ENCODE measurements at regions not wholly inside any gene's neighbourhood (a gene's known extent, or its start where the extent isn't known, plus 50 kb on each side); places are given as distances from the start of the nearest gene placed in this dataset.
"Not testable (repeated sequence)": the region's sequence is repeated elsewhere in the genome, so short reads cannot be mapped to it uniquely, and the experiment has no call there.

DNA sequence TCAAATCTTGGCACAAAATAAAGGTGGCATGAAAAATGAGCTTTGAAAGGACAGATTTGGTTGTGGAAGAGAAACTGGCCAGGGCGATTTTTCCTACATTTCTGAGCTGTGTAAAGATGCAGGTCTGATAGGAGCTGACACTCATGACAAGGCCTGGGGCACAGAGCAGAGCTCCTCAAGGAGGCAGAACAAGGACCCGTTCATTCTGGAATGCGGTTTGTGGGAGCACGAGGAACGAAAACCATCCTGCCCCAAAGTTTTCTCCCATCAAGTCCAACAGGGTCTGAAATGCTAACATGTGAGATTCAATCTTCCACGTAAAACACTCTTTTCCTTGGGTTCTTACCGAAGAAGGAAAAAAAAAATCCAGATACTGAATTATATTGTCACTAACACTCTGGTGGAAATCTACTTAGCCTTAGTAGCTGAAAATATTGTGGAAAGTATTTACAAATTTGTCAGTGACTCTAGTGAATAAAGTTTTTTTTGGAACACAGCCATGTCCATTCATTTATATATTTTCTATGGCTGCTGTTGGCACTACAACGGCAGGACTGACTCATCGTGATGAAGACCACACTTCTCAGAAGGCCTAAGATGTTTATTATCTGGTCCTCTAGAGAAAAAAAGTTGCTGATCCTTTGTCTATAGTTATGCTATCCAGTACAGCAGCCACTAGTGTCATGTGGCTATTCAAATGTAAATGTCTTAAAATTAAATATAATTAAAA is 215.7 kb downstream of the BAMBI start:
- H3K36me3 ChIP-seq (ENCODE audit: insufficient read depth): no peaks in the 10 kb centered on the region
- WGBS: 57% methylated on average over 9 of the region's 9 CpGs
- H3K4me3 ChIP-seq (ENCODE audit: low read depth, low read length): no peak overlapping the region
- no peaks in the 10 kb centered on the region for H3K4me1 ChIP-seq (ENCODE audit: insufficient read depth)
- no peak overlapping the region for H3K27ac ChIP-seq (ENCODE audit: low read depth)
- DNase-seq (ENCODE audit: extremely low spot score): no peak

- no peaks in the 10 kb centered on the region for H3K36me3 ChIP-seq (ENCODE audit: insufficient read depth)
- H3K27ac ChIP-seq (ENCODE audit: low read depth): no peak overlapping the region
- 76% methylated on average over 5 of the region's 5 CpGs for WGBS
- DNase-seq (ENCODE audit: extremely low spot score): no peak
- H3K4me3 ChIP-seq (ENCODE audit: low read depth, low read length): no peak overlapping the region
- H3K4me1 ChIP-seq (ENCODE audit: insufficient read depth): no peaks in the 10 kb centered on the region
Observed at GRCh38 chr10:28894146-28894545, 216.8 kb downstream of the BAMBI start.

DNA sequence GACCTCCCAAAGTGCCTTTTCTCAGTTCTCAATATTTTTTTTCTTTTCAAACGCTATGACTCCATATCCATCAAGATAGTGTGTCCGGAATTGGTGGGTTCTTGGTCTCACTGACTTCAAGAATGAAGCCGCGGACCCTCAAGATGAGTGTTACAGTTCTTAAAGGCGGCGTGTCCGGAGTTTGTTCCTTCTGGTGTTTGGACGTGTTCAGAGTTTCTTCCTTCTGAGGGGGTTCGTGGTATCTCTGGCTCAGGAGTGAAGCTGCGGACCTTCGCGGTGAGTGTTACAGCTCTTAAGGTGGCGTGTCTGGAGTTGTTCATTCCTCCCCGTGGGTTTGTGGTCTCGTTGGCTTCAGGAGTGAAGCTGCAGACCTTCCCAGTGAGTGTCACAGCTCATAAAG is 218.3 kb downstream of the BAMBI start:
- not testable (repeated sequence) for H3K4me3 ChIP-seq (ENCODE audit: low read depth, low read length); H3K27ac ChIP-seq (ENCODE audit: low read depth); H3K4me1 ChIP-seq (ENCODE audit: insufficient read depth); H3K36me3 ChIP-seq (ENCODE audit: insufficient read depth); DNase-seq (ENCODE audit: extremely low spot score)
- 90% methylated on average over 15 of the region's 15 CpGs for WGBS

GRCh38 chr10:28896791-28897409 is 219.6 kb downstream of the BAMBI start:
- not testable (repeated sequence) for H3K4me3 ChIP-seq (ENCODE audit: low read depth, low read length); H3K27ac ChIP-seq (ENCODE audit: low read depth); H3K4me1 ChIP-seq (ENCODE audit: insufficient read depth); DNase-seq (ENCODE audit: extremely low spot score); H3K36me3 ChIP-seq (ENCODE audit: insufficient read depth)
- 97% methylated on average over 44 of the region's 44 CpGs for WGBS

DNA sequence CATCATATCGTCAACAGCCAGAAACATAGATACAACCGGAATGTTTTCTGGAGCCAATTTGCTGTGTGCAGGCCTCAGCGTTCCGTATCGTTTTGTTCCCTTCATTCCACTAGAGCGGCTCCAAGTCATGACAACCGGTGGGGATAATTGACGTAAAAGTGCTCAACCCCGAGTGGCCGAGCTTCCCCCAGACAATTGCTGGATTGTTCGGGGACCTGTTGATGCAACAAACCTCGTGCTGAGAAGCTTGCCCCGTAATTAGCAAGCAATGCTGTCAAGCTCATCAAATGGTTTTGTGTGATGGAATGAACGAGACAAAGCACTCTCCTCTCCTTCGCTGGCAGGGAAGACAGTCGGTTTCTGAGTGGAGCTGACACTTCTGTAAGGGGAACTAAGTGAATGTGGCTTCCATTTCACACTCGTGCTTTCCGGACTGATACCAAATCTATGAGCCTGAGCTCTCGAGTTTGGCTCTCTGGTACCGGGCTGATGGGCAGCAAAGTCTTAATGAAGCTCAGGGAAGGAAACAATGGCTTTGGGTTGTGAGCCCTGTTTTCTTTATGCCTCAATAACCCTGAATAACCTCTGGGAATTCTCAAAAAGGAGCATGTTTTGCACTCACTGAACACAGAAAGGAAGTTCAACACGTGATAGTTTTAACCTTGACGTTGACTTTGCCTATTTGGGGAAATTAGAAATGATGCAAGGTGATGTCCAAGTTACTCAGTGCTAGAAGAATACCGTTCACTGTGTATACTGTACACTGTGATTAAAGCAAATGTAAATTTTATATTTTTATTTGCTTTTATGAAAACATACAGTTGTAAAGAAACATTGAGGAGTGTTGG is 220.5 kb downstream of the BAMBI start:
- 80% methylated on average over 23 of the region's 23 CpGs for WGBS
- H3K27ac ChIP-seq (ENCODE audit: low read depth): no peak overlapping the region
- no peak for DNase-seq (ENCODE audit: extremely low spot score)
- H3K36me3 ChIP-seq (ENCODE audit: insufficient read depth): no peaks in the 10 kb centered on the region
- H3K4me3 ChIP-seq (ENCODE audit: low read depth, low read length): no peak overlapping the region
- no peaks in the 10 kb centered on the region for H3K4me1 ChIP-seq (ENCODE audit: insufficient read depth)

DNA sequence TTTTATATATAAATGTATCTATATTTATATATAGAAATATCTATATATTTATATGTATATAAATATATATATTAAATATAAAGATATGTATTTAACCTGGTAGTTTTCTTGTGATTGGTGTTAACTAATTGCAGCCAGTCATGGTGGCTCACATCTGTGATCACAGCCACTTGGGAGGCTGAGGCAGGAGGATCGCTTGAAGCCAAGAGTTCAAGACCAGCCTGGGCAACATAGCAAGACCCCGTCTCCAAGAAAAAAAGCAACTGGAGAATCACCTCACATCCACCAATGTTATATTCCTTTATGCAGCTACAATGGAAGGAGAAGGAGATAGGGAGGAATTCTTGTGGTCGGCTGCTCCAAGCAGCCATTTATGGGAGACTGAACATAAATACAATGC is 224.9 kb downstream of the BAMBI start:
- no peaks in the 10 kb centered on the region for H3K36me3 ChIP-seq (ENCODE audit: insufficient read depth)
- H3K4me1 ChIP-seq (ENCODE audit: insufficient read depth): no peaks in the 10 kb centered on the region
- no peak overlapping the region for H3K27ac ChIP-seq (ENCODE audit: low read depth)
- WGBS: 86% methylated on average over 3 of the region's 3 CpGs
- H3K4me3 ChIP-seq (ENCODE audit: low read depth, low read length): no peak overlapping the region
- no peak for DNase-seq (ENCODE audit: extremely low spot score)

DNA sequence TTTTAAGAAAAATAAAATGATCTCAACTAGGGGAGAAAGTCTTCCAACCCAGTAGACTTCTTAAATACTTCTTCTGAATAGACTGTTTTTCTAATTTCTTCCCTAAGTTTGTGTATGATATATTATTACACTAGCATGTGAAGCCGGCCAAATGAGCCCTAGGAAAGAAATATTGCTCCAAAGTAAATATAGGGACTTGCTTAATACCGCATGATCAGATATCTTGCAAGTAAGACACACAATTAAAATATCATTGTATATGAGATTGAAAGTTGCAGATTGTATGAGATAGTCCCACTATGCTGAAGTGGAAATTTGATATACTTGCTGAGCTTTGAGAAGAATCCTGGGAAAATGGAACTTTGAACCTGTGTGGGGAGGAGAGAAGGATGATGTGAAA is 225.7 kb downstream of the BAMBI start:
- Histone ChIP-seq H3K4me1 (ENCODE audit: insufficient read depth) (no peaks in the 10 kb centered on the region), H3K27ac (ENCODE audit: low read depth) (no peak overlapping the region), H3K36me3 (ENCODE audit: insufficient read depth) (no peaks in the 10 kb centered on the region), H3K4me3 (ENCODE audit: low read depth, low read length) (no peak overlapping the region)
- DNase-seq (ENCODE audit: extremely low spot score): no peak
- 33% methylated on average over 2 of the region's 2 CpGs for WGBS

- no peak overlapping the region for H3K27ac ChIP-seq (ENCODE audit: low read depth)
- no peaks in the 10 kb centered on the region for H3K36me3 ChIP-seq (ENCODE audit: insufficient read depth)
- H3K4me3 ChIP-seq (ENCODE audit: low read depth, low read length): no peak overlapping the region
- 63% methylated on average over 6 of the region's 6 CpGs for WGBS
- no peak for DNase-seq (ENCODE audit: extremely low spot score)
- no peaks in the 10 kb centered on the region for H3K4me1 ChIP-seq (ENCODE audit: insufficient read depth)
Observed at GRCh38 chr10:28903736-28904135, 226.4 kb downstream of the BAMBI start.

GRCh38 chr10:28905371-28905770 is 228.1 kb downstream of the BAMBI start:
- Histone ChIP-seq H3K4me1 (ENCODE audit: insufficient read depth) (no peaks in the 10 kb centered on the region), H3K4me3 (ENCODE audit: low read depth, low read length) (no peak overlapping the region), H3K27ac (ENCODE audit: low read depth) (no peak overlapping the region), H3K36me3 (ENCODE audit: insufficient read depth) (no peaks in the 10 kb centered on the region)
- 68% methylated on average over 5 of the region's 5 CpGs for WGBS
- DNase-seq (ENCODE audit: extremely low spot score): no peak

GRCh38 chr10:28906011-28906411 is 228.7 kb downstream of the BAMBI start:
- Histone ChIP-seq H3K4me1 (ENCODE audit: insufficient read depth) (no peaks in the 10 kb centered on the region), H3K4me3 (ENCODE audit: low read depth, low read length) (no peak overlapping the region), H3K27ac (ENCODE audit: low read depth) (no peak overlapping the region), H3K36me3 (ENCODE audit: insufficient read depth) (no peaks in the 10 kb centered on the region)
- WGBS: 51% methylated on average over 11 of the region's 11 CpGs
- DNase-seq (ENCODE audit: extremely low spot score): no peak

DNA sequence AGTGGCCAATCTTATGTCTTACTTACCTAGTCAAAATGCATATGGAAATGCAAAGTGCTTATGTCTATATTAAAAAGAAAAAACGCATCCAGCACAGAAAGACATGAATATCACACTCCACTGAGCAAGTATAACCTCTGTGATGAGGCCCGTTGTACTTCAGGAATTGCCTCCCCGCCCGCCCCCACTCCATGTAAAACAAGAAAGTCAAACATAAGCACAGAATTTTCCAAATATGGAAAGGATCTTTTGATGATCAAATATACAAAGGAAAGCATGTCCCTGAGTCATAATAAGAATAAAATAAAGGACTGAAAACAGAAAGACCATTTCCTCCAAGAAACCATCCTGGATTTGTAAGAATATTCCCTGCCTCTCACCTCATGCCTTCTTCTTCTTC is 229.1 kb downstream of the BAMBI start:
- Histone ChIP-seq H3K4me3 (ENCODE audit: low read depth, low read length) (no peak overlapping the region), H3K4me1 (ENCODE audit: insufficient read depth) (no peaks in the 10 kb centered on the region), H3K27ac (ENCODE audit: low read depth) (no peak overlapping the region), H3K36me3 (ENCODE audit: insufficient read depth) (no peaks in the 10 kb centered on the region)
- no peak for DNase-seq (ENCODE audit: extremely low spot score)
- WGBS: 52% methylated on average over 4 of the region's 4 CpGs

- Histone ChIP-seq H3K4me3 (ENCODE audit: low read depth, low read length) (no peak overlapping the region), H3K36me3 (ENCODE audit: insufficient read depth) (no peaks in the 10 kb centered on the region), H3K27ac (ENCODE audit: low read depth) (no peak overlapping the region), H3K4me1 (ENCODE audit: insufficient read depth) (no peaks in the 10 kb centered on the region)
- DNase-seq (ENCODE audit: extremely low spot score): no peak
- WGBS: 80% methylated on average over 3 of the region's 3 CpGs
Observed at GRCh38 chr10:28906934-28907333, 229.6 kb downstream of the BAMBI start.

GRCh38 chr10:28909875-28910274 is 232.6 kb downstream of the BAMBI start:
- no peaks in the 10 kb centered on the region for H3K4me1 ChIP-seq (ENCODE audit: insufficient read depth)
- DNase-seq (ENCODE audit: extremely low spot score): no peak
- H3K27ac ChIP-seq (ENCODE audit: low read depth): no peak overlapping the region
- no peak overlapping the region for H3K4me3 ChIP-seq (ENCODE audit: low read depth, low read length)
- 89% methylated on average over 5 of the region's 5 CpGs for WGBS
- no peaks in the 10 kb centered on the region for H3K36me3 ChIP-seq (ENCODE audit: insufficient read depth)

DNA sequence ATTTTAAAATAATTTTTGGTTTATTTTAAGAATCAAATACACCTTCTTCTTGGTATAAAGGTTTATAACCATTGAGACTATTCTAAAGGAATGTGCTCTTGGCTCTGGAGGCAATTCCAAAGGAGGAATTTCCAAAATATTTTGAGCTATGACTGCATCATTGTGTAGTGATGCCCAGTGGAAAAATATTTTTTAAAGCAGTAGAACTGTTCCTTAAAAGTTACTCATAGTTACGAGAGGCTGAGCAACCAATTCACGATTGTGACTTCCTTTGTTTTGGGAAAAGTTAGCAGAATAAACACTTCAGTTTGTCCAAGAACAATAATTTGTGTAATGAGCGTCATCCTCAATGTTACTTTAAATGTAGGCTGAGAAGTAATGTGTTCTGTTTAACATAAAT is 233.6 kb downstream of the BAMBI start:
- WGBS: 24% methylated on average over 3 of the region's 3 CpGs
- no peak overlapping the region for H3K27ac ChIP-seq (ENCODE audit: low read depth)
- DNase-seq (ENCODE audit: extremely low spot score): no peak
- no peaks in the 10 kb centered on the region for H3K36me3 ChIP-seq (ENCODE audit: insufficient read depth)
- H3K4me3 ChIP-seq (ENCODE audit: low read depth, low read length): no peak overlapping the region
- no peaks in the 10 kb centered on the region for H3K4me1 ChIP-seq (ENCODE audit: insufficient read depth)

Data from urinary bladder (tissue), 3 donors.